ENCODE measurements at regions not wholly inside any gene's neighbourhood (a gene's known extent, or its start where the extent isn't known, plus 50 kb on each side); places are given as distances from the start of the nearest gene placed in this dataset.

DNA sequence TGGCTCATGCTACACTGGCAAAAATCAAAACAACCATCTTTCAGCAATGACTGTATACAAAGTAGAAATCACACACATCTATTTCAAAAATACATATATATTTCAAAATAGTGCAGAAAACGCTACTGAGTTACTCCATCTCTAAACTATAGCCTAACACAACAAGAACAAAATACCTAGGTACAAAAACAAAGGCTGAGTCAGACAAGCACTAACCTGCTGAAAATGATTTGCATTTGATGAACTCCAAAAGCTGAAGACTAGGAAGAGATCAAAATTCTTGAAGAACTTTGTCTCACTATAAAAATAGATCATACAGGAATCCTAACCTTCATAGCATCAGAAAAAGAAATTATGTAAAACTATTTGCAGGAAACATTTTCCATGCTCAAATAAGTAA, 381.6 kb downstream of the EFNB2 start:
- TF ChIP-seq, protein P1, sequence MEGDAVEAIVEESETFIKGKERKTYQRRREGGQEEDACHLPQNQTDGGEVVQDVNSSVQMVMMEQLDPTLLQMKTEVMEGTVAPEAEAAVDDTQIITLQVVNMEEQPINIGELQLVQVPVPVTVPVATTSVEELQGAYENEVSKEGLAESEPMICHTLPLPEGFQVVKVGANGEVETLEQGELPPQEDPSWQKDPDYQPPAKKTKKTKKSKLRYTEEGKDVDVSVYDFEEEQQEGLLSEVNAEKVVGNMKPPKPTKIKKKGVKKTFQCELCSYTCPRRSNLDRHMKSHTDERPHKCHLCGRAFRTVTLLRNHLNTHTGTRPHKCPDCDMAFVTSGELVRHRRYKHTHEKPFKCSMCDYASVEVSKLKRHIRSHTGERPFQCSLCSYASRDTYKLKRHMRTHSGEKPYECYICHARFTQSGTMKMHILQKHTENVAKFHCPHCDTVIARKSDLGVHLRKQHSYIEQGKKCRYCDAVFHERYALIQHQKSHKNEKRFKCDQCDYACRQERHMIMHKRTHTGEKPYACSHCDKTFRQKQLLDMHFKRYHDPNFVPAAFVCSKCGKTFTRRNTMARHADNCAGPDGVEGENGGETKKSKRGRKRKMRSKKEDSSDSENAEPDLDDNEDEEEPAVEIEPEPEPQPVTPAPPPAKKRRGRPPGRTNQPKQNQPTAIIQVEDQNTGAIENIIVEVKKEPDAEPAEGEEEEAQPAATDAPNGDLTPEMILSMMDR (IDR thresholded peaks at IDR 0.05) = no peak
- TF ChIP-seq POLR2AphosphoS5 (IDR thresholded peaks at IDR 0.05; ENCODE audit: insufficient read depth in 1 of 2, low read depth in 1 of 2) = no peak

All from vagina (tissue), 2 donors.